OCI-LY3 (cell line): ENCODE measurements at regions not wholly inside any gene's neighbourhood (a gene's known extent, or its start where the extent isn't known, plus 50 kb on each side); places are given as distances from the start of the nearest gene placed in this dataset.

ENCODE experiments used
- EZH2phosphoT487 ChIP-seq: fragments of 200-600 bp; shearing (Covaris generic); IDR thresholded peaks from 2 replicates; pipeline ENCODE4 v1.6.1; 2018; ENCODE audit warnings: antibody characterized with exemption, mixed run types, low read depth
- TF ChIP-seq, protein P1 (sequence below): fragments of 200-600, 300-600 bp; sonication (generic); IDR thresholded peaks from 2 replicates; pipeline ENCODE4 v1.5.1; 2014; ENCODE audit warnings: antibody characterized with exemption, low read length, low read depth

GRCh38 chr7:51455513-51455912 lies 138.9 kb upstream of the COBL start:
- TF ChIP-seq, protein P1, sequence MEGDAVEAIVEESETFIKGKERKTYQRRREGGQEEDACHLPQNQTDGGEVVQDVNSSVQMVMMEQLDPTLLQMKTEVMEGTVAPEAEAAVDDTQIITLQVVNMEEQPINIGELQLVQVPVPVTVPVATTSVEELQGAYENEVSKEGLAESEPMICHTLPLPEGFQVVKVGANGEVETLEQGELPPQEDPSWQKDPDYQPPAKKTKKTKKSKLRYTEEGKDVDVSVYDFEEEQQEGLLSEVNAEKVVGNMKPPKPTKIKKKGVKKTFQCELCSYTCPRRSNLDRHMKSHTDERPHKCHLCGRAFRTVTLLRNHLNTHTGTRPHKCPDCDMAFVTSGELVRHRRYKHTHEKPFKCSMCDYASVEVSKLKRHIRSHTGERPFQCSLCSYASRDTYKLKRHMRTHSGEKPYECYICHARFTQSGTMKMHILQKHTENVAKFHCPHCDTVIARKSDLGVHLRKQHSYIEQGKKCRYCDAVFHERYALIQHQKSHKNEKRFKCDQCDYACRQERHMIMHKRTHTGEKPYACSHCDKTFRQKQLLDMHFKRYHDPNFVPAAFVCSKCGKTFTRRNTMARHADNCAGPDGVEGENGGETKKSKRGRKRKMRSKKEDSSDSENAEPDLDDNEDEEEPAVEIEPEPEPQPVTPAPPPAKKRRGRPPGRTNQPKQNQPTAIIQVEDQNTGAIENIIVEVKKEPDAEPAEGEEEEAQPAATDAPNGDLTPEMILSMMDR: no peak
- no peak for TF ChIP-seq EZH2phosphoT487
